T-cell (primary cell): ENCODE measurements at regions not wholly inside any gene's neighbourhood (a gene's known extent, or its start where the extent isn't known, plus 50 kb on each side); places are given as distances from the start of the nearest gene placed in this dataset.

Experiments used
- ATAC-seq, 4 experiments: fragments of 200-7000 bp in 3 of 4; fragments of 150-1000 bp in 1 of 4; cut with Tn5 transposase; replicated peaks in 1 of 4; 1 replicate in 3 of 4; 2 replicates in 1 of 4; pipeline ENCODE4 v1.10.0; 2021; ENCODE audit warnings: moderate library complexity in 3 of 4, mild to moderate bottlenecking in 2 of 4, moderate number of reproducible peaks in 1 of 4
- CTCF ChIA-PET, 2 donors: fragments of 300-600 bp; sonication (Branson Sonifier 250); formaldehyde crosslinking; loops; one replicate each; lab custom pipeline; 2022; ENCODE audit warnings: antibody characterized with exemption in 2 of 2; lab: Charles Lee
- POLR2A ChIA-PET, 2 donors: fragments of 300-600 bp; sonication (Branson Sonifier 250); formaldehyde crosslinking; loops; one replicate each; lab custom pipeline; 2022; ENCODE audit warnings: antibody characterized with exemption in 2 of 2; lab: Charles Lee
- DNase-seq, 35 experiments: peaks; one replicate each; pipeline versions ENCODE4 v3.0.0 to v3.0.0-alpha.2; 2013 to 2023
- H3K27ac ChIP-seq: one replicate; pipeline ENCODE4 v1.5.1; 2013; ENCODE audit warnings: low read length
- H3K27me3 ChIP-seq, 2 experiments: replicated peaks in 1 of 2; 1 replicate in 1 of 2; 2 replicates in 1 of 2; pipeline versions ENCODE4 v1.6.1 to v1.7.0; 2013; ENCODE audit warnings: low read length in 1 of 2, mixed read lengths in 1 of 2; ENCODE audit not compliant: control insufficient read depth in 2 of 2, insufficient read depth in 2 of 2; ENCODE audit errors: extremely low read depth in 1 of 2
- H3K36me3 ChIP-seq, 2 donors: 1 replicate in 1 of 2; 2 replicates in 1 of 2; pipeline versions ENCODE4 v1.6.1 to v1.7.0; 2013; ENCODE audit warnings: low read length in 1 of 2; ENCODE audit not compliant: control insufficient read depth in 2 of 2, insufficient read depth in 1 of 2; ENCODE audit errors: extremely low read depth in 1 of 2
- H3K4me1 ChIP-seq, 2 experiments: 1 replicate in 1 of 2; 2 replicates in 1 of 2; pipeline versions ENCODE4 v1.6.1 to v1.7.0; 2013; ENCODE audit warnings: low read length in 2 of 2, mixed read lengths in 1 of 2; ENCODE audit not compliant: insufficient read depth in 2 of 2, control insufficient read depth in 1 of 2; ENCODE audit errors: extremely low read depth in 1 of 2
- H3K4me3 ChIP-seq, 2 donors: 1 replicate in 1 of 2; 2 replicates in 1 of 2; pipeline versions ENCODE4 v1.5.1 to v1.7.0; 2013; ENCODE audit warnings: mild to moderate bottlenecking in 2 of 2, low read length in 1 of 2, moderate library complexity in 1 of 2; ENCODE audit not compliant: control insufficient read depth in 1 of 2; ENCODE audit errors: extremely low read depth in 1 of 2
- H3K9me3 ChIP-seq: 2 replicates; pipeline ENCODE4 v1.7.0; 2013
- H3K27ac Mint-ChIP-seq, 2 donors: one replicate each; pipeline ENCODE4 v1.8.0; 2020 to 2021; ENCODE audit warnings: mild to moderate bottlenecking in 2 of 2, mixed read lengths in 2 of 2
- H3K27me3 Mint-ChIP-seq, 2 donors: one replicate each; pipeline ENCODE4 v1.8.0; 2021 to 2022; ENCODE audit warnings: mixed read lengths in 2 of 2
- H3K36me3 Mint-ChIP-seq: one replicate; pipeline ENCODE4 v1.8.0; 2021; ENCODE audit warnings: mixed read lengths
- H3K4me1 Mint-ChIP-seq, 3 donors: one replicate each; pipeline ENCODE4 v1.8.0; 2020 to 2022; ENCODE audit warnings: mixed read lengths in 3 of 3, mild to moderate bottlenecking in 1 of 3
- H3K4me3 Mint-ChIP-seq, 3 donors: one replicate each; pipeline ENCODE4 v1.8.0; 2020 to 2022; ENCODE audit warnings: mild to moderate bottlenecking in 3 of 3, mixed read lengths in 3 of 3, moderate library complexity in 3 of 3
- H3K9me3 Mint-ChIP-seq, 3 donors: one replicate each; pipeline ENCODE4 v1.8.0; 2020 to 2022; ENCODE audit warnings: mixed read lengths in 3 of 3
- WGBS: methylation state at CpG from one replicate; pipeline ENCODE4 v1.1.5; 2013; ENCODE audit warnings: missing lambda C conversion rate; ENCODE audit not compliant: insufficient coverage; 5-methylcytosine and 5-hydroxymethylcytosine counted together

DNA sequence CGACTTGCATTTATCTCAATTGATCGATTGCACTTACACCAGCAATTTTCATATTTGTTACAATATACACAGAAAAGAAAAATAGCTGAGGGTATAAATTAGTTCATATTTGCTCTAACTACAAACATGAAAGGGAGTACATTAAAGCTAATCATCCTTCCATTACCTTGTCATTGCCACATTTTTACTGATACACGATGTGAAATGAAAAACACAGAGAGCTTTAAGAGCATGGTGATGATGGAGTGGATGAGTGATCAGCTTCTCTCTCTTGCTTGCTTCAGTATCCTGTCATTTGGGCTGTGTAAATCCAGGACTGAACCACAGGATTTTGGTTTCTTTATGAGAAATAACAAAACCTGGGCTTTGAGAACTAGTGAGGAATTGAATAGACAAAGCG lies 1207.5 kb upstream of the GOT2 start:
- Histone ChIP-seq H3K27me3 (no peaks in the 10 kb centered on the region), H3K27ac (no peak overlapping the region), H3K4me3 (no peak overlapping the region), H3K9me3 (peaks cover 3% of the 10 kb centered on the region), H3K4me1 (no peaks in the 10 kb centered on the region), H3K36me3 (no peaks in the 10 kb centered on the region)
- Mint-ChIP-seq H3K27ac (no peak overlapping the region), H3K4me3 (no peak overlapping the region), H3K4me1 (no peaks in the 10 kb centered on the region), H3K27me3 (no peaks in the 10 kb centered on the region), H3K36me3 (no peaks in the 10 kb centered on the region), H3K9me3 (peaks cover 14 to 23% (median 23%) of the 10 kb centered on the region in 3 donors)
- CTCF ChIA-PET, result no interaction called here
- POLR2A ChIA-PET, result no interaction called here
- WGBS, result no CpG with 5 or more reads among the region's 4 CpGs
- ATAC-seq, result no peak
- no peak for DNase-seq

DNA sequence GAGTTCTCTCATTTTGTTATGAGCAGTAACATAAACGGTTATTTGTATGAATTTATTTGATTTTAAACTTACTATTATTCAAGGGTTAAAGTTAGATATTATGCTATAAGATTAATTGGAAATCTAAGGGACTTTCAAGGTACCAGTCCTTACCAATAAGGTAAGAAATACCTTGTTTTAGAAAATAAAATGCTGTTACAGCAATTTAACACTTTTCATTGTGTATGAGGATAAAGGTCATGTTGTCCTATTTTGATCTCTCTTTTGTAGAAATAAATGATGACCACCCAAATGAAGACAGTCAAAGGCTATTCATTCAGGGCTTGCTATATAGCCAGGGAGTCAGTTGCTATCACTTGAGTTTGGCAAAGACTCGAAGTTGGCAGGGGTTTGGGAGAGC lies 1185.9 kb upstream of the GOT2 start:
- peaks cover 7 to 29% (median 26%) of the 10 kb centered on the region in 3 donors for H3K9me3 Mint-ChIP-seq
- H3K27me3 ChIP-seq, result no peaks in the 10 kb centered on the region
- H3K4me1 ChIP-seq, result no peaks in the 10 kb centered on the region
- no peaks in the 10 kb centered on the region for H3K36me3 Mint-ChIP-seq
- no peak overlapping the region for H3K4me3 Mint-ChIP-seq
- WGBS, result 17% methylated on average over 1 of the region's 2 CpGs
- H3K27me3 Mint-ChIP-seq, result no peaks in the 10 kb centered on the region
- no peaks in the 10 kb centered on the region for H3K4me1 Mint-ChIP-seq
- DNase-seq (no peak), ATAC-seq (no peak)
- POLR2A ChIA-PET, result no interaction called here
- no peak overlapping the region for H3K27ac ChIP-seq
- no peaks in the 10 kb centered on the region for H3K36me3 ChIP-seq
- H3K9me3 ChIP-seq, result no peaks in the 10 kb centered on the region
- no peak overlapping the region for H3K27ac Mint-ChIP-seq
- no peak overlapping the region for H3K4me3 ChIP-seq
- CTCF ChIA-PET, result no interaction called here

DNA sequence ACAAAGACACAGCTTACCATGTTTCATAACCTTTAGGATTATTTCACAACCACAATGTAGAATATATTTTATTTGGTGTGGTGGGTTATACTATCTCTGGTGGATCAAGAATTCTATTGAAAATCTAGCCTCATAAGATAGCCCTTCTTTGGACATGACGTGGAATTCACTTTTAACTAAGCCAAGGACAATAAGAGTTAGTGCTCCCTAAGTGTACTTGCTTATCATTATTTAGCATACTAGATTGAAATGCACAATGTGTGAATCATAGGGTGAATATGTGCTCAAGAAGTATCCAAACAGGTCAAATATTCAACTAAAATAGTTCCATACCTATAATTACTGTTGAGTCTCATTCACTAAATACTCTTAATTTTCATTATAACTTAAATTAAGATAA lies 1179.5 kb upstream of the GOT2 start:
- H3K4me1 ChIP-seq, result no peaks in the 10 kb centered on the region

DNA sequence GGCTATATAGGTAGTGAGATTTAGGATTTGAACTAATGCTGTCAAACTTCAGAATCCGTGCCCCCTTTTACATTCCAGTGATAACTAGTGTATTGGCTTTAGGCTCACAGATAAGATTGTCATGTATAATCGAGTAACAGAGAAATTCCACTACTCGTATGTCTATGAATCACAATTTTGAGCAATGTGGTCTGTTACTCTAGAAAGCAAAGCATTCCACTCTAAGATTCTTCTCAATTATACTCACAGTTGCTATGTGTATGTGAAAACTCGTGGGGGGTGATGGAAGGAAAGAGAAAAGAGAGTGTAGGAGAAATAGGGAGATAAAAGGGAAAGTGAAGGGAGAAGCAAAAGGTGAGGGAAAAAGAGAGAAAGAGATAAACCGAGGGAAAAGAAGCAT lies 1175.1 kb upstream of the GOT2 start:
- ChIA-PET CTCF (no interaction called here), POLR2A (no interaction called here)
- H3K36me3 Mint-ChIP-seq, result no peaks in the 10 kb centered on the region
- WGBS, result no CpG with 5 or more reads among the region's 5 CpGs
- no peak for DNase-seq
- Histone ChIP-seq H3K4me1 (no peaks in the 10 kb centered on the region), H3K36me3 (no peaks in the 10 kb centered on the region), H3K27me3 (no peaks in the 10 kb centered on the region), H3K27ac (no peak overlapping the region), H3K4me3 (no peak overlapping the region), H3K9me3 (no peaks in the 10 kb centered on the region)
- no peaks in the 10 kb centered on the region for H3K4me1 Mint-ChIP-seq
- peaks cover 10 to 25% (median 24%) of the 10 kb centered on the region in 3 donors for H3K9me3 Mint-ChIP-seq
- H3K27me3 Mint-ChIP-seq, result no peaks in the 10 kb centered on the region
- H3K27ac Mint-ChIP-seq, result no peak overlapping the region
- ATAC-seq, result no peak
- H3K4me3 Mint-ChIP-seq, result no peak overlapping the region

More for the DNA sequence above, 1179.5 kb upstream of the GOT2 start:
- Mint-ChIP-seq H3K9me3 (peaks cover 10 to 19% (median 18%) of the 10 kb centered on the region in 3 donors), H3K27ac (no peak overlapping the region), H3K4me3 (no peak overlapping the region), H3K36me3 (no peaks in the 10 kb centered on the region), H3K27me3 (no peaks in the 10 kb centered on the region), H3K4me1 (no peaks in the 10 kb centered on the region)
- WGBS, result no CpG with 5 or more reads among the region's 1 CpG
- Histone ChIP-seq H3K9me3 (no peaks in the 10 kb centered on the region), H3K4me3 (no peak overlapping the region), H3K27ac (no peak overlapping the region), H3K27me3 (no peaks in the 10 kb centered on the region), H3K36me3 (no peaks in the 10 kb centered on the region)
- POLR2A ChIA-PET, result no interaction called here
- ATAC-seq (no peak), DNase-seq (no peak)
- CTCF ChIA-PET, result no interaction called here

DNA sequence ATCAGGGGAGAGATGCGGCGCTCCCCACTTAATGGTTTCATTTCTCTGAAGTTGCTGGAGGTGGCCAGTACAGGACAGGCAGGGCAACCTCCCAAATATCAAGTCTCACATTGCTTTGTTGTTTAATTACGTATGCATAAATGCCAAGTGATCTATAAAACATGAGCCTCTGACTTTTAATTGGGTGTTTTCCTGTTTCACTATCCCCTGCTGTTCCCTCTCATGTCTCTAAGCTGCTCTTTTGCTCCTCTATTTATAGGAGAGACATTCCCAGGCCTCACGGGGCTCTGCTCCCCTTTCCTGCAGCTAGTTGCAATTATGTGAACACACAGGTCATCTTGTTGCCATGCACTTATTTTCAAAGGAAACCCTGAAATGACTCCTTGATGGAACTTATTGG lies 1173.5 kb upstream of the GOT2 start:
- H3K27me3 ChIP-seq, result no peaks in the 10 kb centered on the region
- H3K27ac ChIP-seq, result no peak overlapping the region
- ChIA-PET CTCF (no interaction called here), POLR2A (no interaction called here)
- Mint-ChIP-seq H3K36me3 (no peaks in the 10 kb centered on the region), H3K27me3 (no peaks in the 10 kb centered on the region), H3K4me3 (no peak overlapping the region), H3K9me3 (peaks cover 7 to 24% (median 23%) of the 10 kb centered on the region in 3 donors), H3K4me1 (no peaks in the 10 kb centered on the region), H3K27ac (no peak overlapping the region)
- WGBS, result 67% methylated on average over 2 of the region's 4 CpGs
- H3K9me3 ChIP-seq, result no peaks in the 10 kb centered on the region
- ATAC-seq (no peak), DNase-seq (no peak)
- H3K4me1 ChIP-seq, result no peaks in the 10 kb centered on the region
- H3K4me3 ChIP-seq, result no peak overlapping the region
- H3K36me3 ChIP-seq, result no peaks in the 10 kb centered on the region

DNA sequence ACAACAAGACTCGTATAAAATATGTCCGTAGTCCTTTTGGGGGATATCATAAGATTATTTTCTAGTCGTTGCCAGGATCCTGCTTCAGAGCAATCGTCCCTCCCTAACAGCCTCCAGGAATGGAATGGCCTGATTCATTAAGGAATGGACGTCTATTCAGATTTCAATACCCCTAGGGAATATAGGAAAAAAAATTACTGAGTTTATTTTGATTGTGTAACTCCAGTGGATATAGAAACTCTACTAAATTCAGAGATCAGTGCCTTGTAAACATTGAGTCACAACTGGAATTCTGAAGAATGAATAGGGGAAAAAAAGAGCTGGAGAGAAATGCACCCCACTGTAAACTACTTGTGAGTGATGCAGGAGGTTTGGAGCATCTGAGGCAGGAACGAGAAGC lies 1171.5 kb upstream of the GOT2 start:
- ATAC-seq (no peak), DNase-seq (no peak)
- H3K27ac ChIP-seq, result no peak overlapping the region
- H3K9me3 ChIP-seq, result no peaks in the 10 kb centered on the region
- no peak overlapping the region for H3K27ac Mint-ChIP-seq
- no peak overlapping the region for H3K4me3 Mint-ChIP-seq
- no peak overlapping the region for H3K4me3 ChIP-seq
- H3K27me3 ChIP-seq, result no peaks in the 10 kb centered on the region
- WGBS, result no CpG with 5 or more reads among the region's 6 CpGs
- no peaks in the 10 kb centered on the region for H3K27me3 Mint-ChIP-seq
- ChIA-PET CTCF (no interaction called here), POLR2A (no interaction called here)
- H3K4me1 Mint-ChIP-seq, result no peaks in the 10 kb centered on the region
- no peaks in the 10 kb centered on the region for H3K36me3 Mint-ChIP-seq
- no peaks in the 10 kb centered on the region for H3K4me1 ChIP-seq
- H3K9me3 Mint-ChIP-seq, result peaks cover 5 to 25% (median 25%) of the 10 kb centered on the region in 3 donors
- H3K36me3 ChIP-seq, result no peaks in the 10 kb centered on the region

DNA sequence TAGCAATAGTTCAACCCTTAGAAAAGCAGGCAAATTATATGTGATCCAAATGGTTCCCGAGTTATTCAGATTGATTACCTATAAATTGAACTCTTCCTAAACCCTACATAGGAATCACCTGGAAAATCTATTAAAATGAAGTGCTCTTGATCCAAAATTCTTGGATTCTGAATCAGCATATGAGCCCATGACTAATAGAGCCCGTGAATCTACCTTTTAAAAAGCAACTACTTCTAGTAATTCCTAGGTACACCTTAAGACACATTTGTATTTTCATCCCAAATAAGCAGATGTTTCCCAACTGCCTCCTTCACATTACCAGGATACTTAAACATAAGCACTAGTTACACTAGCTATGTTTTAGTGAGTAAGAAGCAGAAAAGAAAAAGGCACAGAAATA lies 1171.0 kb upstream of the GOT2 start:
- Histone ChIP-seq H3K4me3 (no peak overlapping the region), H3K27me3 (no peaks in the 10 kb centered on the region), H3K4me1 (no peaks in the 10 kb centered on the region), H3K27ac (no peak overlapping the region), H3K36me3 (no peaks in the 10 kb centered on the region), H3K9me3 (no peaks in the 10 kb centered on the region)
- no peak for DNase-seq
- POLR2A ChIA-PET, result no interaction called here
- WGBS, result 50% methylated on average over 2 of the region's 2 CpGs
- Mint-ChIP-seq H3K9me3 (peaks cover 5 to 22% (median 20%) of the 10 kb centered on the region in 3 donors), H3K36me3 (no peaks in the 10 kb centered on the region), H3K27ac (no peak overlapping the region), H3K27me3 (no peaks in the 10 kb centered on the region), H3K4me1 (no peaks in the 10 kb centered on the region), H3K4me3 (no peak overlapping the region)
- CTCF ChIA-PET, result no interaction called here
- ATAC-seq, result no peak
